ENCODE measurements at regions not wholly inside any gene's neighbourhood (a gene's known extent, or its start where the extent isn't known, plus 50 kb on each side); places are given as distances from the start of the nearest gene placed in this dataset.
A peak's percentile ranks its signal among the peaks of the same experiment; 100 is the strongest.

GRCh38 chr6:81075974-81076373 lies 676.5 kb downstream of the TENT5A start:
- Histone ChIP-seq H3K4me3 (no peak overlapping the region), H3K27me3 (no peaks in the 10 kb centered on the region), H3K4me1 (no peaks in the 10 kb centered on the region), H3K36me3 (no peaks in the 10 kb centered on the region), H3K27ac (no peak overlapping the region), H3K9me3 (no peaks in the 10 kb centered on the region)
- no peak for TF ChIP-seq POLR2A (IDR thresholded peaks at IDR 0.05)
- TF ChIP-seq CTCF (IDR thresholded peaks at IDR 0.05): peak; percentile 19 to 41 (median 35)
- 49% methylated on average over 5 of the region's 5 CpGs for WGBS (ENCODE audit: insufficient coverage, low coverage, low lambda C conversion rate, missing lambda C conversion rate)
- DNase-seq (no peak), ATAC-seq (peak in 1 of 4 donors; percentile 38)
- intact Hi-C loops (cut with DNase I): no loop called here

- TF ChIP-seq POLR2A (IDR thresholded peaks at IDR 0.05) (no peak), CTCF (IDR thresholded peaks at IDR 0.05) (no peak)
- Histone ChIP-seq H3K9me3 (no peaks in the 10 kb centered on the region), H3K27ac (no peak overlapping the region), H3K4me1 (no peaks in the 10 kb centered on the region), H3K27me3 (no peaks in the 10 kb centered on the region), H3K36me3 (no peaks in the 10 kb centered on the region), H3K4me3 (no peak overlapping the region)
- DNase-seq (no peak), ATAC-seq (no peak)
- intact Hi-C loops (cut with DNase I): no loop called here
These were observed 679.2 kb downstream of the TENT5A start for GRCh38 chr6:81073318-81073717.

- DNase-seq (no peak), ATAC-seq (no peak)
- Histone ChIP-seq H3K9me3 (no peaks in the 10 kb centered on the region), H3K4me3 (no peak overlapping the region), H3K36me3 (no peaks in the 10 kb centered on the region), H3K4me1 (no peaks in the 10 kb centered on the region), H3K27me3 (no peaks in the 10 kb centered on the region), H3K27ac (no peak overlapping the region)
- no peak for TF ChIP-seq CTCF (IDR thresholded peaks at IDR 0.05)
- no peak for TF ChIP-seq POLR2A (IDR thresholded peaks at IDR 0.05)
- WGBS (ENCODE audit: insufficient coverage, low coverage, low lambda C conversion rate, missing lambda C conversion rate): 47% methylated on average over 1 of the region's 1 CpG
- intact Hi-C loops (cut with DNase I): no loop called here
These were observed 681.4 kb downstream of the TENT5A start for GRCh38 chr6:81071121-81071520.

GRCh38 chr6:81067057-81067456 lies 685.4 kb downstream of the TENT5A start:
- TF ChIP-seq POLR2A (IDR thresholded peaks at IDR 0.05): no peak
- TF ChIP-seq CTCF (IDR thresholded peaks at IDR 0.05): no peak
- no peak for ATAC-seq
- Histone ChIP-seq H3K4me3 (no peak overlapping the region), H3K27me3 (no peaks in the 10 kb centered on the region), H3K27ac (no peak overlapping the region), H3K4me1 (no peaks in the 10 kb centered on the region), H3K36me3 (no peaks in the 10 kb centered on the region), H3K9me3 (no peaks in the 10 kb centered on the region)
- intact Hi-C loops (cut with DNase I): no loop called here
- DNase-seq: no peak
- 62% methylated on average over 2 of the region's 2 CpGs for WGBS (ENCODE audit: insufficient coverage, low coverage, low lambda C conversion rate, missing lambda C conversion rate)

GRCh38 chr6:81063891-81064290 lies 688.6 kb downstream of the TENT5A start:
- Histone ChIP-seq H3K4me3 (no peak overlapping the region), H3K27ac (no peak overlapping the region), H3K36me3 (no peaks in the 10 kb centered on the region), H3K4me1 (no peaks in the 10 kb centered on the region), H3K9me3 (no peaks in the 10 kb centered on the region), H3K27me3 (no peaks in the 10 kb centered on the region)
- DNase-seq (no peak), ATAC-seq (no peak)
- TF ChIP-seq POLR2A (IDR thresholded peaks at IDR 0.05): no peak
- no peak for TF ChIP-seq CTCF (IDR thresholded peaks at IDR 0.05)
- intact Hi-C loops (cut with DNase I): no loop called here
- WGBS (ENCODE audit: insufficient coverage, low coverage, low lambda C conversion rate, missing lambda C conversion rate): 58% methylated on average over 4 of the region's 4 CpGs
